Stomach (tissue), 4 donors: ENCODE measurements at regions not wholly inside any gene's neighbourhood (a gene's known extent, or its start where the extent isn't known, plus 50 kb on each side); places are given as distances from the start of the nearest gene placed in this dataset.

ENCODE experiments used
- CTCF ChIP-seq, 7 experiments: fragments of 450-650 bp in 4 of 7; fragments of 200-600 bp in 3 of 7; sonication (generic) in 3 of 7; IDR thresholded peaks; one replicate each; pipeline ENCODE4 v1.5.1; 2016 to 2019; ENCODE audit warnings: antibody characterized with exemption in 7 of 7, control low read depth in 2 of 7, mild to moderate bottlenecking in 1 of 7
- EP300 ChIP-seq: sonication (generic); formaldehyde crosslinking; IDR thresholded peaks from one replicate; pipeline ENCODE4 v1.6.1; 2017; ENCODE audit warnings: antibody characterized with exemption
- POLR2A ChIP-seq, 4 donors: fragments of 450-650 bp; IDR thresholded peaks; one replicate each; pipeline ENCODE4 v1.6.1; 2016; ENCODE audit warnings: antibody characterized with exemption in 4 of 4, control low read depth in 2 of 4, mild to moderate bottlenecking in 1 of 4, moderate library complexity in 1 of 4
- POLR2AphosphoS5 ChIP-seq, 3 donors: sonication (generic); formaldehyde crosslinking; IDR thresholded peaks; one replicate each; pipeline ENCODE4 v1.6.1; 2016; ENCODE audit warnings: antibody characterized with exemption in 3 of 3

GRCh38 chr14:83607682-83608081, 1922.3 kb upstream of the FLRT2 start:
- no peak for TF ChIP-seq CTCF (IDR thresholded peaks at IDR 0.05)
- no peak for TF ChIP-seq POLR2A (IDR thresholded peaks at IDR 0.05)
- TF ChIP-seq POLR2AphosphoS5 (IDR thresholded peaks at IDR 0.05): no peak
- no peak for TF ChIP-seq EP300
